B cell (primary cell): ENCODE measurements at regions not wholly inside any gene's neighbourhood (a gene's known extent, or its start where the extent isn't known, plus 50 kb on each side); places are given as distances from the start of the nearest gene placed in this dataset.

ENCODE experiments used
- ATAC-seq: fragments of 200-7000 bp; cut with Tn5 transposase; one replicate; pipeline ENCODE4 v1.10.0; 2021; ENCODE audit warnings: low read depth, mild to moderate bottlenecking, moderate number of reproducible peaks, moderate library complexity
- CTCF ChIA-PET: fragments of 350-600 bp; sonication (Branson Sonifier 250); formaldehyde crosslinking; loops from one replicate; lab custom pipeline; 2021; ENCODE audit warnings: antibody characterized with exemption, inconsistent platforms; lab: Charles Lee
- POLR2A ChIA-PET: fragments of 350-600 bp; sonication (Branson Sonifier 250); formaldehyde crosslinking; loops from one replicate; lab custom pipeline; 2021; ENCODE audit warnings: antibody characterized with exemption; lab: Charles Lee
- DNase-seq: peaks from one replicate; pipeline ENCODE4 v3.0.0; 2013
- H2AFZ ChIP-seq: 2 replicates; pipeline ENCODE4 v1.6.1; 2012; ENCODE audit warnings: mild to moderate bottlenecking, low read depth, low read length; ENCODE audit not compliant: insufficient read depth, poor library complexity, severe bottlenecking
- H3K27ac ChIP-seq, 2 donors: 1 replicate in 1 of 2; 2 replicates in 1 of 2; pipeline ENCODE4 v1.5.1; 2012 to 2013; ENCODE audit warnings: low read length in 2 of 2, mild to moderate bottlenecking in 2 of 2, moderate library complexity in 1 of 2
- H3K27me3 ChIP-seq, 4 experiments: fragments of 200-600 bp in 1 of 4; sonication (generic) in 1 of 4; replicated peaks in 1 of 4; 1 replicate in 2 of 4; 2 replicates in 2 of 4; pipeline versions ENCODE4 v1.6.1 to v1.7.0; 2013 to 2016; ENCODE audit warnings: low read length in 3 of 4, mild to moderate bottlenecking in 2 of 4, mixed read lengths in 1 of 4, moderate library complexity in 1 of 4; ENCODE audit not compliant: insufficient read depth in 4 of 4, control insufficient read depth in 3 of 4; ENCODE audit errors: control extremely low read depth in 1 of 4
- H3K36me3 ChIP-seq, 2 experiments: replicated peaks in 1 of 2; 1 replicate in 1 of 2; 2 replicates in 1 of 2; pipeline versions ENCODE4 v1.6.1 to v1.7.1; 2013; ENCODE audit warnings: low read length in 1 of 2; ENCODE audit not compliant: insufficient read depth in 2 of 2, control insufficient read depth in 1 of 2; ENCODE audit errors: control extremely low read depth in 1 of 2, extremely low read depth in 1 of 2
- H3K4me1 ChIP-seq, 2 donors: fragments of 200-600 bp in 1 of 2; sonication (generic) in 1 of 2; 1 replicate in 1 of 2; 2 replicates in 1 of 2; pipeline versions ENCODE4 v1.5.1 to v1.6.1; 2013 to 2017; ENCODE audit warnings: low read length in 2 of 2; ENCODE audit not compliant: control insufficient read depth in 2 of 2, insufficient read depth in 2 of 2
- H3K4me2 ChIP-seq: replicated peaks from 2 replicates; pipeline ENCODE3; 2012; ENCODE audit warnings: mild to moderate bottlenecking, low read depth, low read length; ENCODE audit not compliant: poor library complexity, severe bottlenecking
- H3K4me3 ChIP-seq, 5 experiments: fragments of 200-600 bp in 1 of 5; sonication (generic) in 1 of 5; 1 replicate in 3 of 5; 2 replicates in 2 of 5; pipeline versions ENCODE4 v1.5.1 to v1.7.0; 2011 to 2016; ENCODE audit warnings: low read length in 4 of 5, mild to moderate bottlenecking in 4 of 5, low read depth in 2 of 5, control low read depth in 1 of 5, moderate library complexity in 1 of 5; ENCODE audit not compliant: insufficient read depth in 1 of 5; ENCODE audit errors: control extremely low read depth in 1 of 5, extremely low read depth in 1 of 5
- H3K79me2 ChIP-seq: fragments of 200-600 bp; sonication (generic); one replicate; pipeline ENCODE4 v1.6.0; 2016; ENCODE audit warnings: low read length; ENCODE audit not compliant: control insufficient read depth, insufficient read depth
- H3K9ac ChIP-seq: fragments of 200-600 bp; sonication (generic); 2 replicates; pipeline ENCODE4 v1.6.1; 2017; ENCODE audit warnings: mild to moderate bottlenecking, low read length, moderate library complexity
- H3K9me3 ChIP-seq, 3 donors: one replicate each; pipeline versions ENCODE4 v1.6.1 to v1.7.1; 2013; ENCODE audit warnings: low read length in 2 of 3; ENCODE audit not compliant: control insufficient read depth in 2 of 3, insufficient read depth in 1 of 3; ENCODE audit errors: control extremely low read depth in 1 of 3
- H4K20me1 ChIP-seq: 2 replicates; pipeline ENCODE4 v1.6.0; 2012; ENCODE audit warnings: mild to moderate bottlenecking, low read length; ENCODE audit not compliant: insufficient read depth, control insufficient read depth, poor library complexity, severe bottlenecking
- H3K27ac Mint-ChIP-seq: one replicate; pipeline ENCODE4 v1.8.0; 2021; ENCODE audit warnings: mixed read lengths
- H3K27me3 Mint-ChIP-seq: one replicate; pipeline ENCODE4 v1.8.0; 2021; ENCODE audit warnings: mixed read lengths
- H3K4me1 Mint-ChIP-seq: one replicate; pipeline ENCODE4 v1.8.0; 2021; ENCODE audit warnings: mixed read lengths
- H3K4me3 Mint-ChIP-seq: one replicate; pipeline ENCODE4 v1.8.0; 2021; ENCODE audit warnings: mixed read lengths
- H3K9me3 Mint-ChIP-seq: one replicate; pipeline ENCODE4 v1.8.0; 2022; ENCODE audit warnings: mixed read lengths; ENCODE audit not compliant: insufficient read depth
- CTCF ChIP-seq: fragments of 200-600 bp; IDR thresholded peaks from one replicate; pipeline ENCODE4 v1.8.0; 2022; ENCODE audit warnings: antibody characterized with exemption, mild to moderate bottlenecking
- EZH2 ChIP-seq: IDR thresholded peaks from 2 replicates; pipeline ENCODE4 v1.6.1; 2012; ENCODE audit warnings: borderline replicate concordance, low read depth, mild to moderate bottlenecking, moderate library complexity, low read length; ENCODE audit not compliant: insufficient read depth, poor library complexity, severe bottlenecking
- WGBS: methylation state at CpG from one replicate; pipeline ENCODE4 v1.1.5; 2013; ENCODE audit warnings: missing lambda C conversion rate; ENCODE audit not compliant: insufficient coverage; 5-methylcytosine and 5-hydroxymethylcytosine counted together
- intact Hi-C: fragments of 100-400 bp; cut with micrococcal nuclease; formaldehyde crosslinking; loops from one replicate; pipeline ENCODE4 v1.10.0; 2022

- DNase-seq (no peak), ATAC-seq (no peak)
- no peak overlapping the region for H3K9ac ChIP-seq
- Mint-ChIP-seq H3K27me3 (peaks cover 34% of the 10 kb centered on the region), H3K9me3 (no peaks in the 10 kb centered on the region), H3K27ac (no peak overlapping the region), H3K4me1 (peaks cover 10% of the 10 kb centered on the region), H3K4me3 (no peak overlapping the region)
- H3K27me3 ChIP-seq = peaks cover 0 to 7% (median 2%) of the 10 kb centered on the region in 4 experiments
- ChIA-PET POLR2A (interaction anchor here (0.6 kb wide), 1 partner anchor 154 kb away, joined by 9 read pairs; no protein-coding TSS in a partner anchor), CTCF (interaction anchor here (1.8 kb wide), 1 partner anchor 20 kb away, joined by 5 read pairs; no protein-coding TSS in a partner anchor)
- no peak overlapping the region for H3K4me2 ChIP-seq
- H3K4me1 ChIP-seq = no peaks in the 10 kb centered on the region
- H4K20me1 ChIP-seq = no peaks in the 10 kb centered on the region
- intact Hi-C loops = no loop called here
- H3K79me2 ChIP-seq = no peaks in the 10 kb centered on the region
- no peak overlapping the region for H2AFZ ChIP-seq
- H3K36me3 ChIP-seq = no peaks in the 10 kb centered on the region
- no peak overlapping the region for H3K4me3 ChIP-seq
- WGBS = 58% methylated on average over 15 of the region's 16 CpGs
- no peak overlapping the region for H3K27ac ChIP-seq
- H3K9me3 ChIP-seq = no peaks in the 10 kb centered on the region
- TF ChIP-seq EZH2 = no peak
- TF ChIP-seq CTCF = no peak
Measured at GRCh38 chr17:79372470-79373238, 238.2 kb downstream of the RBFOX3 start.

- H3K4me1 ChIP-seq = no peaks in the 10 kb centered on the region
- no peaks in the 10 kb centered on the region for H3K9me3 ChIP-seq
- POLR2A ChIA-PET = interaction anchor here (0.6 kb wide), 1 partner anchor 153 kb away, joined by 9 read pairs; no protein-coding TSS in a partner anchor
- Mint-ChIP-seq H3K27me3 (peaks cover 35% of the 10 kb centered on the region), H3K27ac (no peak overlapping the region), H3K4me1 (peaks cover 10% of the 10 kb centered on the region), H3K9me3 (no peaks in the 10 kb centered on the region), H3K4me3 (no peak overlapping the region)
- ATAC-seq (no peak), DNase-seq (no peak)
- H4K20me1 ChIP-seq = no peaks in the 10 kb centered on the region
- H3K4me3 ChIP-seq = no peak overlapping the region
- peaks cover 0 to 7% (median 2%) of the 10 kb centered on the region in 4 experiments for H3K27me3 ChIP-seq
- H3K36me3 ChIP-seq = no peaks in the 10 kb centered on the region
- CTCF ChIA-PET = interaction anchor here (1.0 kb wide), 1 partner anchor 20 kb away, joined by 3 read pairs; no protein-coding TSS in a partner anchor
- 72% methylated on average over 14 of the region's 15 CpGs for WGBS
- H2AFZ ChIP-seq = no peak overlapping the region
- no peaks in the 10 kb centered on the region for H3K79me2 ChIP-seq
- intact Hi-C loops = no loop called here
- TF ChIP-seq CTCF = no peak
- TF ChIP-seq EZH2 = no peak
- H3K4me2 ChIP-seq = no peak overlapping the region
- no peak overlapping the region for H3K27ac ChIP-seq
- H3K9ac ChIP-seq = no peak overlapping the region
Measured at GRCh38 chr17:79371984-79372383, 238.9 kb downstream of the RBFOX3 start.
